ENCODE measurements at regions not wholly inside any gene's neighbourhood (a gene's known extent, or its start where the extent isn't known, plus 50 kb on each side); places are given as distances from the start of the nearest gene placed in this dataset.

DNA sequence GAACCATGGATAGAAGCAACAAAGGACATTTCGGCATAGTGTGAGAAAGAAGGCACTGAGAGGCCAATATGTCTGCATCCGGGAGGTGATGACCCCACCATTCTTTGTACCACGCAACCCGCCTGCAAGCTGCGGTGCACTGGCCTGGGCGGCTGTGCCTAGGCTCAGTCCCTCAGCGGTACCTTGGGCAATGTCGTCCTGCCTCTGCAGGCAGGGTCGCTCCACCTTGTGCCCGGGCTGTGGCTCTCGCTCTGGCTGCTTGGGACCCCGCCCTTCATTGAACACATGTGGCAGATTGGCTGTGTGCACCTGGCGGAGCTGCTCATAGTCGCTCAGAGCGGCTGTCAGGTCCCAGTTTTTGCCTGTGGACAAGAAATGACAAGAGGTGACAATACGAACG is 243.2 kb downstream of the KLF13 start:
- no peak for FAIRE-seq
- Histone ChIP-seq H3K4me3 (ENCODE audit: insufficient read depth, low read depth, low read length) (no peak overlapping the region), H3K4me1 (ENCODE audit: insufficient read depth, low read length) (no peaks in the 10 kb centered on the region), H3K4me2 (ENCODE audit: low read length) (no peak overlapping the region), H3K36me3 (ENCODE audit: insufficient read depth, low read length) (no peaks in the 10 kb centered on the region), H4K20me1 (ENCODE audit: insufficient read depth, low read length) (no peaks in the 10 kb centered on the region), H3K27ac (ENCODE audit: low read depth, low read length) (no peak overlapping the region), H3K27me3 (ENCODE audit: insufficient read depth, low read length) (no peaks in the 10 kb centered on the region), H3K9ac (ENCODE audit: low read length) (no peak overlapping the region), H3K9me3 (ENCODE audit: insufficient read depth, low read depth, low read length) (no peaks in the 10 kb centered on the region), H2AFZ (ENCODE audit: low read depth, low read length) (no peak overlapping the region), H3K79me2 (ENCODE audit: insufficient read depth, low read length) (no peaks in the 10 kb centered on the region)
- no peak overlapping the region for H3K4me3 Mint-ChIP-seq (ENCODE audit: unreplicated experiment)
- H3K9me3 Mint-ChIP-seq (ENCODE audit: unreplicated experiment): peaks cover 8% of the 10 kb centered on the region
- H3K27ac Mint-ChIP-seq (ENCODE audit: unreplicated experiment): no peak overlapping the region
- DNase-seq (ENCODE audit: low read depth): no peak
- H3K36me3 Mint-ChIP-seq (ENCODE audit: low read depth, unreplicated experiment): no peaks in the 10 kb centered on the region
- peaks cover 3% of the 10 kb centered on the region for H3K4me1 Mint-ChIP-seq (ENCODE audit: low read depth, unreplicated experiment)
- H3K27me3 Mint-ChIP-seq (ENCODE audit: low read depth, unreplicated experiment): no peaks in the 10 kb centered on the region
- TF ChIP-seq, protein P1, sequence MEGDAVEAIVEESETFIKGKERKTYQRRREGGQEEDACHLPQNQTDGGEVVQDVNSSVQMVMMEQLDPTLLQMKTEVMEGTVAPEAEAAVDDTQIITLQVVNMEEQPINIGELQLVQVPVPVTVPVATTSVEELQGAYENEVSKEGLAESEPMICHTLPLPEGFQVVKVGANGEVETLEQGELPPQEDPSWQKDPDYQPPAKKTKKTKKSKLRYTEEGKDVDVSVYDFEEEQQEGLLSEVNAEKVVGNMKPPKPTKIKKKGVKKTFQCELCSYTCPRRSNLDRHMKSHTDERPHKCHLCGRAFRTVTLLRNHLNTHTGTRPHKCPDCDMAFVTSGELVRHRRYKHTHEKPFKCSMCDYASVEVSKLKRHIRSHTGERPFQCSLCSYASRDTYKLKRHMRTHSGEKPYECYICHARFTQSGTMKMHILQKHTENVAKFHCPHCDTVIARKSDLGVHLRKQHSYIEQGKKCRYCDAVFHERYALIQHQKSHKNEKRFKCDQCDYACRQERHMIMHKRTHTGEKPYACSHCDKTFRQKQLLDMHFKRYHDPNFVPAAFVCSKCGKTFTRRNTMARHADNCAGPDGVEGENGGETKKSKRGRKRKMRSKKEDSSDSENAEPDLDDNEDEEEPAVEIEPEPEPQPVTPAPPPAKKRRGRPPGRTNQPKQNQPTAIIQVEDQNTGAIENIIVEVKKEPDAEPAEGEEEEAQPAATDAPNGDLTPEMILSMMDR (IDR thresholded peaks at IDR 0.05; ENCODE audit: insufficient read depth, low read depth, low read length): no peak
- no peak for TF ChIP-seq EZH2 (IDR thresholded peaks at IDR 0.05; ENCODE audit: insufficient read depth, low read length)

DNA sequence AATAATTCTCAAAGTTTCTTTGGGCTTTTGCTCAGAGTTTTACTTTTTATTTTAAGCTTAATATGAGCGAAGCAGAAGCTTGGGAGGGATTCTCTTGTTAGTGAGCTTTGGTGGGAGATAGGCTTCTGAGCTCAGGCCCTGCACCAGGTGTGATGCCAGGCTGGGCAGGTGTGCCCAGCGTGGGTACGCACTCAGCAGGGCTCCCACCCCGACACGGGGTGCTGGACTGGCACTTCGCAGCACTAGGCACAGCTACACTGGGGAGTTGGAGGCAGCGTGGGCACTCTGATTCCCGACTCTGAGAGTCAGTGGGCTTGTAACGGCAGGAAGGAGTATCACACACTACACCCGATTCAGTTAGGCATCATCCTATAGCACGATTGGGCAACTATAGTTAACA is 244.0 kb downstream of the KLF13 start:
- H3K27ac Mint-ChIP-seq (ENCODE audit: unreplicated experiment): no peak overlapping the region
- DNase-seq (ENCODE audit: low read depth) (no peak), FAIRE-seq (no peak)
- no peak overlapping the region for H3K4me3 ChIP-seq (ENCODE audit: insufficient read depth, low read depth, low read length)
- TF ChIP-seq EZH2 (IDR thresholded peaks at IDR 0.05; ENCODE audit: insufficient read depth, low read length): no peak
- TF ChIP-seq, protein P1 (IDR thresholded peaks at IDR 0.05; ENCODE audit: insufficient read depth, low read depth, low read length): no peak
- no peaks in the 10 kb centered on the region for H3K36me3 ChIP-seq (ENCODE audit: insufficient read depth, low read length)
- H3K36me3 Mint-ChIP-seq (ENCODE audit: low read depth, unreplicated experiment): no peaks in the 10 kb centered on the region
- no peaks in the 10 kb centered on the region for H3K9me3 ChIP-seq (ENCODE audit: insufficient read depth, low read depth, low read length)
- H3K9ac ChIP-seq (ENCODE audit: low read length): no peak overlapping the region
- no peak overlapping the region for H3K27ac ChIP-seq (ENCODE audit: low read depth, low read length)
- peaks cover 7% of the 10 kb centered on the region for H3K4me1 Mint-ChIP-seq (ENCODE audit: low read depth, unreplicated experiment)
- H2AFZ ChIP-seq (ENCODE audit: low read depth, low read length): no peak overlapping the region
- H3K79me2 ChIP-seq (ENCODE audit: insufficient read depth, low read length): no peaks in the 10 kb centered on the region
- H4K20me1 ChIP-seq (ENCODE audit: insufficient read depth, low read length): no peaks in the 10 kb centered on the region
- no peaks in the 10 kb centered on the region for H3K4me1 ChIP-seq (ENCODE audit: insufficient read depth, low read length)
- no peaks in the 10 kb centered on the region for H3K27me3 Mint-ChIP-seq (ENCODE audit: low read depth, unreplicated experiment)
- H3K9me3 Mint-ChIP-seq (ENCODE audit: unreplicated experiment): peaks cover 8% of the 10 kb centered on the region
- no peaks in the 10 kb centered on the region for H3K27me3 ChIP-seq (ENCODE audit: insufficient read depth, low read length)
- H3K4me3 Mint-ChIP-seq (ENCODE audit: unreplicated experiment): no peak overlapping the region
- H3K4me2 ChIP-seq (ENCODE audit: low read length): no peak overlapping the region

DNA sequence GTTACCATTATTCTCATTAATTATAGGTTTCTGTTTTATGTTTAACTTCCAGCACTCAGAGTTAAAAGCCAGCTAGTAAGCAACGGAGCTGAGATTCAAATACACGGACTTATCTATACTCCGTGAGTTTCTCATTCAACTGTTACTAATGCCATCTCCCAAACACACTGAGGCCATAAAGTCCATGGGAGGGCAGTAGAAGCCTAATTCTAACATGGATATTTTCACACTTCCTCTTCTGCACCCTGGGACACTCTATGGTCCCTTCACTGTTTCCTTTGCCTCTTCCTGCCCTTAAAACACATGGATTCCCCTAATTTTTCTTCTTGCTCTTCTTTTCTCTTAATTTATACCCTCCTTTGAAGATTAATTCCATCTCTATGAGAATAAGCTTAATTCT is 245.0 kb downstream of the KLF13 start:
- H3K9ac ChIP-seq (ENCODE audit: low read length): no peak overlapping the region
- DNase-seq (ENCODE audit: low read depth): no peak
- H3K36me3 Mint-ChIP-seq (ENCODE audit: low read depth, unreplicated experiment): no peaks in the 10 kb centered on the region
- H3K4me1 Mint-ChIP-seq (ENCODE audit: low read depth, unreplicated experiment): peaks cover 7% of the 10 kb centered on the region
- H3K36me3 ChIP-seq (ENCODE audit: insufficient read depth, low read length): no peaks in the 10 kb centered on the region
- H3K27ac Mint-ChIP-seq (ENCODE audit: unreplicated experiment): no peak overlapping the region
- no peaks in the 10 kb centered on the region for H3K27me3 ChIP-seq (ENCODE audit: insufficient read depth, low read length)
- FAIRE-seq: no peak
- no peaks in the 10 kb centered on the region for H3K27me3 Mint-ChIP-seq (ENCODE audit: low read depth, unreplicated experiment)
- no peaks in the 10 kb centered on the region for H4K20me1 ChIP-seq (ENCODE audit: insufficient read depth, low read length)
- TF ChIP-seq EZH2 (IDR thresholded peaks at IDR 0.05; ENCODE audit: insufficient read depth, low read length): no peak
- TF ChIP-seq, protein P1 (IDR thresholded peaks at IDR 0.05; ENCODE audit: insufficient read depth, low read depth, low read length): no peak
- H3K4me1 ChIP-seq (ENCODE audit: insufficient read depth, low read length): no peaks in the 10 kb centered on the region
- H2AFZ ChIP-seq (ENCODE audit: low read depth, low read length): no peak overlapping the region
- H3K9me3 ChIP-seq (ENCODE audit: insufficient read depth, low read depth, low read length): no peaks in the 10 kb centered on the region
- H3K4me2 ChIP-seq (ENCODE audit: low read length): no peak overlapping the region
- H3K4me3 ChIP-seq (ENCODE audit: insufficient read depth, low read depth, low read length): no peak overlapping the region
- H3K27ac ChIP-seq (ENCODE audit: low read depth, low read length): no peak overlapping the region
- no peak overlapping the region for H3K4me3 Mint-ChIP-seq (ENCODE audit: unreplicated experiment)
- peaks cover 8% of the 10 kb centered on the region for H3K9me3 Mint-ChIP-seq (ENCODE audit: unreplicated experiment)
- H3K79me2 ChIP-seq (ENCODE audit: insufficient read depth, low read length): no peaks in the 10 kb centered on the region
